WTC11 (cell line): ENCODE measurements at regions not wholly inside any gene's neighbourhood (a gene's known extent, or its start where the extent isn't known, plus 50 kb on each side); places are given as distances from the start of the nearest gene placed in this dataset.

Experiments
- ATAC-seq: fragments of 200-7000 bp; cut with Tn5 transposase; 2 replicates; pipeline ENCODE4 v1.10.0; 2021; ENCODE audit warnings: mild to moderate bottlenecking, moderate library complexity
- CTCF ChIA-PET: fragments of 300-600 bp; sonication (Branson Sonifier 250); formaldehyde crosslinking; loops from one replicate; lab custom pipeline; 2021; ENCODE audit warnings: antibody characterized with exemption; lab: Charles Lee
- POLR2A ChIA-PET: fragments of 350-600 bp; sonication (Branson Sonifier 250); formaldehyde crosslinking; loops from one replicate; lab custom pipeline; 2021; ENCODE audit warnings: antibody characterized with exemption; lab: Charles Lee
- DNase-seq: peaks from one replicate; pipeline ENCODE4 v3.0.0; 2021; ENCODE audit warnings: low spot score
- H3K27ac Mint-ChIP-seq: 2 replicates; pipeline ENCODE4 v1.8.0; 2021; ENCODE audit warnings: mixed read lengths
- H3K27me3 Mint-ChIP-seq: 2 replicates; pipeline ENCODE4 v1.8.0; 2021; ENCODE audit warnings: low read depth, mild to moderate bottlenecking, moderate library complexity, mixed read lengths
- H3K36me3 Mint-ChIP-seq: 2 replicates; pipeline ENCODE4 v1.8.0; 2021; ENCODE audit warnings: mixed read lengths
- H3K4me1 Mint-ChIP-seq: 2 replicates; pipeline ENCODE4 v1.8.0; 2022; ENCODE audit warnings: mixed read lengths
- H3K4me3 Mint-ChIP-seq: 2 replicates; pipeline ENCODE4 v1.8.0; 2021; ENCODE audit warnings: mild to moderate bottlenecking, moderate library complexity, mixed read lengths
- H3K9me3 Mint-ChIP-seq: 2 replicates; pipeline ENCODE4 v1.8.0; 2021; ENCODE audit warnings: mixed read lengths
- CREB1 ChIP-seq: sonication (generic); formaldehyde crosslinking; IDR thresholded peaks from 2 replicates; pipeline ENCODE4 v1.8.0; 2023; ENCODE audit warnings: mild to moderate bottlenecking, missing genetic modification reagents
- EMX1 ChIP-seq: fragments of 250-450 bp; sonication (Bioruptor Pico); IDR thresholded peaks from 2 replicates; pipeline ENCODE4 v1.8.0; 2021; ENCODE audit warnings: mild to moderate bottlenecking
- FOXJ3 ChIP-seq: sonication (generic); formaldehyde crosslinking; IDR thresholded peaks from 2 replicates; pipeline ENCODE4 v1.9.0; 2021; ENCODE audit warnings: missing genetic modification reagents, mild to moderate bottlenecking, borderline replicate concordance
- GABPB1 ChIP-seq: sonication (generic); formaldehyde crosslinking; IDR thresholded peaks from 2 replicates; pipeline ENCODE4 v1.8.1; 2023; ENCODE audit warnings: mild to moderate bottlenecking, missing genetic modification reagents
- JUN ChIP-seq: sonication (generic); formaldehyde crosslinking; IDR thresholded peaks from 2 replicates; pipeline ENCODE4 v1.8.0; 2023; ENCODE audit warnings: mild to moderate bottlenecking, missing genetic modification reagents
- KAT7 ChIP-seq: sonication (generic); formaldehyde crosslinking; IDR thresholded peaks from 2 replicates; pipeline ENCODE4 v1.8.1; 2023; ENCODE audit warnings: missing genetic modification reagents, mild to moderate bottlenecking, borderline replicate concordance
- NR2C2 ChIP-seq: sonication (generic); formaldehyde crosslinking; IDR thresholded peaks from 2 replicates; pipeline ENCODE4 v1.8.0; 2022; ENCODE audit warnings: mild to moderate bottlenecking, missing genetic modification reagents
- NR3C1 ChIP-seq: sonication (generic); formaldehyde crosslinking; conservative IDR thresholded peaks from 2 replicates; pipeline ENCODE4 v1.8.1; 2023; ENCODE audit warnings: low read depth, mild to moderate bottlenecking, missing genetic modification reagents
- PRRX2 ChIP-seq: fragments of 250-450 bp; sonication (Bioruptor Pico); IDR thresholded peaks from 2 replicates; pipeline ENCODE4 v1.8.0; 2021; ENCODE audit warnings: mild to moderate bottlenecking
- SP1 ChIP-seq: sonication (generic); formaldehyde crosslinking; conservative IDR thresholded peaks from 2 replicates; pipeline ENCODE4 v1.8.1; 2022; ENCODE audit warnings: missing genetic modification reagents
- TP53 ChIP-seq: sonication (generic); formaldehyde crosslinking; IDR thresholded peaks from 2 replicates; pipeline ENCODE4 v1.8.1; 2023; ENCODE audit warnings: mild to moderate bottlenecking, missing genetic modification reagents
- ZNF121 ChIP-seq: sonication (generic); formaldehyde crosslinking; IDR thresholded peaks from 2 replicates; pipeline ENCODE4 v1.8.0; 2023; ENCODE audit warnings: missing genetic modification reagents
- ZNF138 ChIP-seq: sonication (generic); formaldehyde crosslinking; conservative IDR thresholded peaks from 2 replicates; pipeline ENCODE4 v1.8.1; 2022; ENCODE audit warnings: mild to moderate bottlenecking, moderate library complexity, missing genetic modification reagents
- ZNF232 ChIP-seq: sonication (generic); formaldehyde crosslinking; IDR thresholded peaks from 2 replicates; pipeline ENCODE4 v1.8.0; 2022; ENCODE audit warnings: mild to moderate bottlenecking, missing genetic modification reagents
- ZNF263 ChIP-seq: sonication (generic); formaldehyde crosslinking; IDR thresholded peaks from 2 replicates; pipeline ENCODE4 v1.8.1; 2022; ENCODE audit warnings: low read depth, mild to moderate bottlenecking, moderate library complexity, missing genetic modification reagents
- TF ChIP-seq, protein P1 (sequence below): sonication (generic); formaldehyde crosslinking; IDR thresholded peaks from 2 replicates; pipeline ENCODE4 v1.8.1; 2023; ENCODE audit warnings: mild to moderate bottlenecking, missing genetic modification reagents
- TF ChIP-seq, protein P2 (sequence below): sonication (generic); formaldehyde crosslinking; conservative IDR thresholded peaks from 2 replicates; pipeline ENCODE4 v1.8.1; 2023; ENCODE audit warnings: mild to moderate bottlenecking, low read depth, missing genetic modification reagents, moderate library complexity
- TF ChIP-seq, protein P3 (sequence below): sonication (generic); formaldehyde crosslinking; IDR thresholded peaks from 2 replicates; pipeline ENCODE4 v1.8.0; 2023; ENCODE audit warnings: missing genetic modification reagents
- TF ChIP-seq, protein P4 (sequence below): sonication (generic); formaldehyde crosslinking; IDR thresholded peaks from 2 replicates; pipeline ENCODE4 v1.8.1; 2022; ENCODE audit warnings: low read depth, mild to moderate bottlenecking, moderate library complexity, missing genetic modification reagents, borderline replicate concordance

DNA sequence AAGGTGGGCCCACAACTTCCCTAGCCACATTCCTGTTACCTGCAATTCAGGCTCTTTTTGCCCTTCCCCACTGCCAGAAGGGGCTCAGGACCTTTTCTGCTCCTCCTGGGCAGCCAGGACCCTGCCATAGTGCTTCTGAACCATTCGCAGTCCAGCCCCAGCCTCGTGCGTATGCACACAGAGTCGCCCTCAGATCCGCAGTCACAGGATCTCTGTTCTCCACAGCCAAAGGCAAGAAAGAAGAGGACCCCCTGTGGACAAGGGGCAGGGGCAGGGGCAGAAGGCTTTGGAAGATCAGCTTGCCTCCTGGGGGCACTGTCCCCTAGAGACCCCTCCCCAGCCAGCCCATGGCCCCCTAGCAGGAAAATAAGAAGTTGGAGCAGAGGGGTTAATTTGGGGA is 82.8 kb downstream of the PCDH1 start:
- POLR2A ChIA-PET = interaction anchor here (1.2 kb wide), 1 partner anchor 12 kb away, joined by 3 read pairs; no protein-coding TSS in a partner anchor
- no peak overlapping the region for H3K4me3 Mint-ChIP-seq
- H3K9me3 Mint-ChIP-seq = no peaks in the 10 kb centered on the region
- H3K36me3 Mint-ChIP-seq = no peaks in the 10 kb centered on the region
- H3K4me1 Mint-ChIP-seq = peaks cover 27% of the 10 kb centered on the region
- peak overlapping the region; percentile 37; the same call in 1 of the 2 replicates for H3K27ac Mint-ChIP-seq
- DNase-seq = no peak
- peak; percentile 41 for ATAC-seq
- no peak for TF ChIP-seq KAT7
- TF ChIP-seq, protein P1, sequence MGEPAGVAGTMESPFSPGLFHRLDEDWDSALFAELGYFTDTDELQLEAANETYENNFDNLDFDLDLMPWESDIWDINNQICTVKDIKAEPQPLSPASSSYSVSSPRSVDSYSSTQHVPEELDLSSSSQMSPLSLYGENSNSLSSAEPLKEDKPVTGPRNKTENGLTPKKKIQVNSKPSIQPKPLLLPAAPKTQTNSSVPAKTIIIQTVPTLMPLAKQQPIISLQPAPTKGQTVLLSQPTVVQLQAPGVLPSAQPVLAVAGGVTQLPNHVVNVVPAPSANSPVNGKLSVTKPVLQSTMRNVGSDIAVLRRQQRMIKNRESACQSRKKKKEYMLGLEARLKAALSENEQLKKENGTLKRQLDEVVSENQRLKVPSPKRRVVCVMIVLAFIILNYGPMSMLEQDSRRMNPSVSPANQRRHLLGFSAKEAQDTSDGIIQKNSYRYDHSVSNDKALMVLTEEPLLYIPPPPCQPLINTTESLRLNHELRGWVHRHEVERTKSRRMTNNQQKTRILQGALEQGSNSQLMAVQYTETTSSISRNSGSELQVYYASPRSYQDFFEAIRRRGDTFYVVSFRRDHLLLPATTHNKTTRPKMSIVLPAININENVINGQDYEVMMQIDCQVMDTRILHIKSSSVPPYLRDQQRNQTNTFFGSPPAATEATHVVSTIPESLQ = no peak
- TF ChIP-seq, protein P2, sequence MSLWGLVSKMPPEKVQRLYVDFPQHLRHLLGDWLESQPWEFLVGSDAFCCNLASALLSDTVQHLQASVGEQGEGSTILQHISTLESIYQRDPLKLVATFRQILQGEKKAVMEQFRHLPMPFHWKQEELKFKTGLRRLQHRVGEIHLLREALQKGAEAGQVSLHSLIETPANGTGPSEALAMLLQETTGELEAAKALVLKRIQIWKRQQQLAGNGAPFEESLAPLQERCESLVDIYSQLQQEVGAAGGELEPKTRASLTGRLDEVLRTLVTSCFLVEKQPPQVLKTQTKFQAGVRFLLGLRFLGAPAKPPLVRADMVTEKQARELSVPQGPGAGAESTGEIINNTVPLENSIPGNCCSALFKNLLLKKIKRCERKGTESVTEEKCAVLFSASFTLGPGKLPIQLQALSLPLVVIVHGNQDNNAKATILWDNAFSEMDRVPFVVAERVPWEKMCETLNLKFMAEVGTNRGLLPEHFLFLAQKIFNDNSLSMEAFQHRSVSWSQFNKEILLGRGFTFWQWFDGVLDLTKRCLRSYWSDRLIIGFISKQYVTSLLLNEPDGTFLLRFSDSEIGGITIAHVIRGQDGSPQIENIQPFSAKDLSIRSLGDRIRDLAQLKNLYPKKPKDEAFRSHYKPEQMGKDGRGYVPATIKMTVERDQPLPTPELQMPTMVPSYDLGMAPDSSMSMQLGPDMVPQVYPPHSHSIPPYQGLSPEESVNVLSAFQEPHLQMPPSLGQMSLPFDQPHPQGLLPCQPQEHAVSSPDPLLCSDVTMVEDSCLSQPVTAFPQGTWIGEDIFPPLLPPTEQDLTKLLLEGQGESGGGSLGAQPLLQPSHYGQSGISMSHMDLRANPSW = no peak
- no peak for TF ChIP-seq TP53 (CRISPR knock-in tag)
- no peak for TF ChIP-seq ZNF121 (CRISPR knock-in tag)
- no peak for TF ChIP-seq EMX1 (CRISPR knock-in tag)
- TF ChIP-seq, protein P3, sequence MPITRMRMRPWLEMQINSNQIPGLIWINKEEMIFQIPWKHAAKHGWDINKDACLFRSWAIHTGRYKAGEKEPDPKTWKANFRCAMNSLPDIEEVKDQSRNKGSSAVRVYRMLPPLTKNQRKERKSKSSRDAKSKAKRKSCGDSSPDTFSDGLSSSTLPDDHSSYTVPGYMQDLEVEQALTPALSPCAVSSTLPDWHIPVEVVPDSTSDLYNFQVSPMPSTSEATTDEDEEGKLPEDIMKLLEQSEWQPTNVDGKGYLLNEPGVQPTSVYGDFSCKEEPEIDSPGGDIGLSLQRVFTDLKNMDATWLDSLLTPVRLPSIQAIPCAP (CRISPR knock-in tag) = no peak
- TF ChIP-seq CREB1 = no peak
- TF ChIP-seq GABPB1 = no peak
- TF ChIP-seq ZNF232 (CRISPR knock-in tag) = no peak
- no peak for TF ChIP-seq FOXJ3
- no peak for TF ChIP-seq NR2C2
- no peak for TF ChIP-seq ZNF138 (CRISPR knock-in tag)
- TF ChIP-seq PRRX2 (CRISPR knock-in tag) = no peak
- TF ChIP-seq ZNF263 (CRISPR knock-in tag) = no peak
- TF ChIP-seq NR3C1 = no peak
- TF ChIP-seq JUN = no peak
- no peaks in the 10 kb centered on the region for H3K27me3 Mint-ChIP-seq
- CTCF ChIA-PET = interaction anchor here (1.3 to 3.6 kb wide), 5 partner anchors 11 to 103 kb away, joined by 3 to 25 read pairs (median 5); no protein-coding TSS in a partner anchor

DNA sequence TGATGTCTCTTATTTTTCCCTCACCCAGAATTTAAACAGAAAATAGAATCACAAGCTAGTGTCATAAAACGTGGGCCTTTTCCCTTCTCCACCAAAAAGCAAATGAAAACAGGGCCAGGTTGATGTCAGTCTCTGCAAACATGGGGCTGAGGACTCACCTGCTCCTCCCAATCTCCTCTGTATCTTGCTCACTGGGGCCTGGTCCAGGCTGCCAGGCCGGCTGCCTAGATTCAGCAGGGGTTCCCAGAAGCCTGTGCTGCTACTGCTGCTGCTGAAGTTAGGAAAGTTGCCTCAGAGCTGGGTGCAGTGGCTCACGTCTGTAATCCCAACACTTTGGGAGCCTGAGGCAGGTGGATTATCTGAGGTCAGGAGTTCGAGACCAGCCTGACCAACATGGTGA is 84.3 kb downstream of the PCDH1 start:
- no peaks in the 10 kb centered on the region for H3K9me3 Mint-ChIP-seq

More for the DNA sequence above, 84.3 kb downstream of the PCDH1 start:
- ChIA-PET CTCF (interaction anchor here (1.1 to 3.6 kb wide), 6 partner anchors 17 to 102 kb away, joined by 3 to 25 read pairs (median 4); no protein-coding TSS in a partner anchor), POLR2A (interaction anchor here (0.6 to 0.7 kb wide), 3 partner anchors 22 to 156 kb away, joined by 3 to 5 read pairs (median 4); no protein-coding TSS in a partner anchor)
- DNase-seq (no peak), ATAC-seq (no peak; the same call in 1 of the 2 replicates)
- TF ChIP-seq SP1 (CRISPR knock-in tag) (no peak), ZNF121 (CRISPR knock-in tag) (0 out of 2 replicates have a peak, but pooled peaks have one; percentile 20)
- TF ChIP-seq, protein P4, sequence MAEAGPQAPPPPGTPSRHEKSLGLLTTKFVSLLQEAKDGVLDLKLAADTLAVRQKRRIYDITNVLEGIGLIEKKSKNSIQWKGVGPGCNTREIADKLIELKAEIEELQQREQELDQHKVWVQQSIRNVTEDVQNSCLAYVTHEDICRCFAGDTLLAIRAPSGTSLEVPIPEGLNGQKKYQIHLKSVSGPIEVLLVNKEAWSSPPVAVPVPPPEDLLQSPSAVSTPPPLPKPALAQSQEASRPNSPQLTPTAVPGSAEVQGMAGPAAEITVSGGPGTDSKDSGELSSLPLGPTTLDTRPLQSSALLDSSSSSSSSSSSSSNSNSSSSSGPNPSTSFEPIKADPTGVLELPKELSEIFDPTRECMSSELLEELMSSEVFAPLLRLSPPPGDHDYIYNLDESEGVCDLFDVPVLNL = no peak
- H3K4me3 Mint-ChIP-seq = no peak overlapping the region
- H3K36me3 Mint-ChIP-seq = no peaks in the 10 kb centered on the region
- H3K27ac Mint-ChIP-seq = no peak overlapping the region
- no peaks in the 10 kb centered on the region for H3K27me3 Mint-ChIP-seq
- peaks cover 30% of the 10 kb centered on the region for H3K4me1 Mint-ChIP-seq
